ENCODE measurements at regions not wholly inside any gene's neighbourhood (a gene's known extent, or its start where the extent isn't known, plus 50 kb on each side); places are given as distances from the start of the nearest gene placed in this dataset.
A peak's percentile ranks its signal among the peaks of the same experiment; 100 is the strongest.

- ATAC-seq (ENCODE audit: poor library complexity): no peak
- intact Hi-C loops (cut with DNase I): no loop called here
- DNase-seq: no peak
Measured at GRCh38 chr6:141734071-141734840, 398.5 kb upstream of the GJE1 start.

GRCh38 chr6:141729146-141729545 is 403.6 kb upstream of the GJE1 start:
- intact Hi-C loops (cut with DNase I): no loop called here
- no peak for ATAC-seq (ENCODE audit: poor library complexity)

GRCh38 chr6:141728330-141728729 is 404.4 kb upstream of the GJE1 start:
- no peak for ATAC-seq (ENCODE audit: poor library complexity)
- intact Hi-C loops (cut with DNase I): no loop called here
- no peak for DNase-seq

More at GRCh38 chr6:141729146-141729545, 403.6 kb upstream of the GJE1 start:
- DNase-seq: no peak

- no peak for ATAC-seq (ENCODE audit: poor library complexity)
- intact Hi-C loops (cut with DNase I): no loop called here
- no peak for DNase-seq
Measured at GRCh38 chr6:141726248-141726647, 406.5 kb upstream of the GJE1 start.

GRCh38 chr6:141724731-141725130 is 408.0 kb upstream of the GJE1 start:
- ATAC-seq (ENCODE audit: poor library complexity) (no peak), DNase-seq (no peak)
- intact Hi-C loops (cut with DNase I): no loop called here

GRCh38 chr6:141719476-141719875 is 413.2 kb upstream of the GJE1 start:
- ATAC-seq (ENCODE audit: poor library complexity): no peak
- intact Hi-C loops (cut with DNase I): no loop called here
- DNase-seq: no peak

- no peak for ATAC-seq (ENCODE audit: poor library complexity)
- intact Hi-C loops (cut with DNase I): no loop called here
- DNase-seq: no peak
Measured at GRCh38 chr6:141705431-141705830, 427.3 kb upstream of the GJE1 start.

GRCh38 chr6:141704151-141704550 is 428.6 kb upstream of the GJE1 start:
- DNase-seq (no peak), ATAC-seq (ENCODE audit: poor library complexity) (no peak)
- intact Hi-C loops (cut with DNase I): no loop called here

GRCh38 chr6:141701732-141702131 is 431.0 kb upstream of the GJE1 start:
- DNase-seq: no peak
- ATAC-seq (ENCODE audit: poor library complexity): no peak
- intact Hi-C loops (cut with DNase I): no loop called here

- intact Hi-C loops (cut with DNase I): no loop called here
- DNase-seq (no peak), ATAC-seq (ENCODE audit: poor library complexity) (no peak)
Measured at GRCh38 chr6:141700819-141701218, 431.9 kb upstream of the GJE1 start.

- intact Hi-C loops (cut with DNase I): no loop called here
- ATAC-seq (ENCODE audit: poor library complexity) (no peak), DNase-seq (no peak)
Measured at GRCh38 chr6:141688916-141689315, 443.8 kb upstream of the GJE1 start.

GRCh38 chr6:141685416-141685815 is 447.3 kb upstream of the GJE1 start:
- no peak for DNase-seq
- no peak for ATAC-seq (ENCODE audit: poor library complexity)
- intact Hi-C loops (cut with DNase I): no loop called here

GRCh38 chr6:141682391-141682790 is 450.3 kb upstream of the GJE1 start:
- DNase-seq (no peak), ATAC-seq (ENCODE audit: poor library complexity) (no peak)
- intact Hi-C loops (cut with DNase I): no loop called here

GRCh38 chr6:141677598-141678211 is 455.0 kb upstream of the GJE1 start:
- no peak for DNase-seq
- intact Hi-C loops (cut with DNase I): no loop called here
- ATAC-seq (ENCODE audit: poor library complexity): no peak

GRCh38 chr6:141675957-141676356 is 456.8 kb upstream of the GJE1 start:
- intact Hi-C loops (cut with DNase I): no loop called here
- DNase-seq (no peak), ATAC-seq (ENCODE audit: poor library complexity) (no peak)

GRCh38 chr6:141669141-141669540 is 463.6 kb upstream of the GJE1 start:
- intact Hi-C loops (cut with DNase I): no loop called here
- no peak for ATAC-seq (ENCODE audit: poor library complexity)
- no peak for DNase-seq

- intact Hi-C loops (cut with DNase I): no loop called here
- DNase-seq: no peak
- ATAC-seq (ENCODE audit: poor library complexity): peak; percentile 80
Measured at GRCh38 chr6:141667580-141668309, 465.0 kb upstream of the GJE1 start.

- ATAC-seq (ENCODE audit: poor library complexity) (no peak), DNase-seq (no peak)
- intact Hi-C loops (cut with DNase I): no loop called here
Measured at GRCh38 chr6:141666187-141666586, 466.5 kb upstream of the GJE1 start.

- DNase-seq: no peak
- intact Hi-C loops (cut with DNase I): no loop called here
- no peak for ATAC-seq (ENCODE audit: poor library complexity)
Measured at GRCh38 chr6:141664744-141665143, 468.0 kb upstream of the GJE1 start.

- intact Hi-C loops (cut with DNase I): no loop called here
- no peak for DNase-seq
- no peak for ATAC-seq (ENCODE audit: poor library complexity)
Measured at GRCh38 chr6:141659582-141659981, 473.1 kb upstream of the GJE1 start.
